NB4 (cell line): ENCODE measurements at regions not wholly inside any gene's neighbourhood (a gene's known extent, or its start where the extent isn't known, plus 50 kb on each side); places are given as distances from the start of the nearest gene placed in this dataset.

ENCODE experiments used
- MYC ChIP-seq: IDR thresholded peaks from 2 replicates; pipeline ENCODE4 v1.6.1; 2011; ENCODE audit warnings: low read depth, low read length
- POLR2A ChIP-seq: IDR thresholded peaks from 2 replicates; pipeline ENCODE4 v1.6.1; 2011; ENCODE audit warnings: mild to moderate bottlenecking; ENCODE audit not compliant: insufficient read length; ENCODE audit errors: extremely low read depth
- TF ChIP-seq, protein P1 (sequence below): IDR thresholded peaks from one replicate; pipeline ENCODE4 v1.5.1; 2012; ENCODE audit warnings: low read depth, low read length
- TF ChIP-seq, protein P2 (sequence below): IDR thresholded peaks from 2 replicates; pipeline ENCODE4 v1.6.1; 2011; ENCODE audit warnings: low read depth, low read length

DNA sequence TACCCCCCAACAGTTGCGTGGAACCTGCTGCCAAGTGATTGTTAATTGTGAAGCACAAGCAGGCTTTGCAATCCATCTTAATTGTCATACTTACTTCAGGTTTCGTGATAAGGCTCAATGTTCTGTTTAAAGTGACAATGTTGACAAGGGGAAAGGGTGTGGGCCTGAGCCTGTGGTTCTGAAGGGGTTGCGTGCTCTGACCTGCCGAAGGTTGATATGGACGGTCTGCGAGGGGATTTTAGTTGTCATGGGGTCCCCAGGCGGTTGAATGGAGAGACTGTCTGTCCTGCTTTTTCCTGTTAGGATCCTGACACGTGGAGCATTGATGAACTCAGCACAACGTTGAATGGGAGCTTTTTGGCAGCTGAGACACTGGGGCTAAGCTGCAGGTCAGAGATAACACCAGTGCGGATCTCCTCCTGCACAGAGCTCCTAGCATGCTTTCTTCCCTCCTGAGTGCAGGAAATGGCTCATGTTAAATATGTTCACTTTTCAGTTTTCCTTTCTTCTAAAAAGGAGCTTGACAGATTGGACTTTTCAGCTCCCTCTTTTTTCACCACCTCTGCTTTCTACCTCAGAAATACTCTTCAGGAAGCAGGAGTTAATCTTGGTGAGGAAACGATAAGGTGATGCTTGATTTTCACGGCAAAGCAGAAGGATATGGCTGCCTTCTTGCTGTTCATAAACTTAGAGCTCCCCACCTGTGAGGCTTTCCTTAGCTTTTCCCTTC, 62.9 kb upstream of the ZEB2 start:
- TF ChIP-seq, protein P1, sequence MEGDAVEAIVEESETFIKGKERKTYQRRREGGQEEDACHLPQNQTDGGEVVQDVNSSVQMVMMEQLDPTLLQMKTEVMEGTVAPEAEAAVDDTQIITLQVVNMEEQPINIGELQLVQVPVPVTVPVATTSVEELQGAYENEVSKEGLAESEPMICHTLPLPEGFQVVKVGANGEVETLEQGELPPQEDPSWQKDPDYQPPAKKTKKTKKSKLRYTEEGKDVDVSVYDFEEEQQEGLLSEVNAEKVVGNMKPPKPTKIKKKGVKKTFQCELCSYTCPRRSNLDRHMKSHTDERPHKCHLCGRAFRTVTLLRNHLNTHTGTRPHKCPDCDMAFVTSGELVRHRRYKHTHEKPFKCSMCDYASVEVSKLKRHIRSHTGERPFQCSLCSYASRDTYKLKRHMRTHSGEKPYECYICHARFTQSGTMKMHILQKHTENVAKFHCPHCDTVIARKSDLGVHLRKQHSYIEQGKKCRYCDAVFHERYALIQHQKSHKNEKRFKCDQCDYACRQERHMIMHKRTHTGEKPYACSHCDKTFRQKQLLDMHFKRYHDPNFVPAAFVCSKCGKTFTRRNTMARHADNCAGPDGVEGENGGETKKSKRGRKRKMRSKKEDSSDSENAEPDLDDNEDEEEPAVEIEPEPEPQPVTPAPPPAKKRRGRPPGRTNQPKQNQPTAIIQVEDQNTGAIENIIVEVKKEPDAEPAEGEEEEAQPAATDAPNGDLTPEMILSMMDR = no peak
- TF ChIP-seq, protein P2, sequence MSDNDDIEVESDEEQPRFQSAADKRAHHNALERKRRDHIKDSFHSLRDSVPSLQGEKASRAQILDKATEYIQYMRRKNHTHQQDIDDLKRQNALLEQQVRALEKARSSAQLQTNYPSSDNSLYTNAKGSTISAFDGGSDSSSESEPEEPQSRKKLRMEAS = no peak
- TF ChIP-seq POLR2A = no peak
- TF ChIP-seq MYC = no peak
